ENCODE measurements at regions not wholly inside any gene's neighbourhood (a gene's known extent, or its start where the extent isn't known, plus 50 kb on each side); places are given as distances from the start of the nearest gene placed in this dataset.

DNA sequence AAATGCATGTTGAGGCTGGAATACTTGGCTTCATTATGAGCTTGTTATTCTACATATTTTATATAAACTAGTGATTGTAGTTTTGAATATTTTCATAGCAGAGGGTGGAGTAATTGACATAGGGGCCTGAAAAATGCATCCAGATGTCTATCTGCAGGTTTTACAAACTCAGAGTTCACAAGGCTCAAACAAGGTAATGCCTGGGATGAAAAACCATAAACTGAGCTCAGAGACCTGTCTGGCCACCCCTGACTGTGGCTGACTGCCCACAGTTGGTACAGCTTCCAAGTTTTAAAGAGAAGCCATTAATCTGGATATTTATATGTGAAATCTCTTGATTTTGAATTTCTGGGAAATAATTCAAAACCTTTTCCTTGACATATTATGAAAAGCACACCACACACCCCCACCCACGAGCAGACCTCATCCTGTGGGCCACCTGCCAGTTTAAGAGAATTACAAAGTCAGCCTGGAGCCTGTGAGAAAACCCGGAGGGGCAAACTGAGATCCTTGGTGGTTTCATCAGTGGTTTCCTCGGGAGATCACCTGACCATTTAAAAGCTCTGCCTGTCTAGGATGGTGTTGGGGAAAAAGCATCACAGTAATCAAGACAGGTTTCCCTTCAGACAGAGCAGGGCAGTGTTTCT, 230.1 kb downstream of the SAMD5 start:
- no peaks in the 10 kb centered on the region for H3K9me3 ChIP-seq (ENCODE audit: control insufficient read depth, insufficient read depth, low read depth, low read length)
- no peak overlapping the region for H3K27ac ChIP-seq (ENCODE audit: low read depth, low read length)
- H3K9ac ChIP-seq (ENCODE audit: low read length), result no peak overlapping the region
- no peaks in the 10 kb centered on the region for H3K36me3 ChIP-seq (ENCODE audit: control insufficient read depth, insufficient read depth, low read length)
- no peak overlapping the region for H3K4me3 ChIP-seq (ENCODE audit: low read depth, low read length)
- peaks cover 7% of the 10 kb centered on the region; the same call in 1 of the 2 replicates for H3K4me1 ChIP-seq (ENCODE audit: control insufficient read depth, insufficient read depth, low read length)
- no peaks in the 10 kb centered on the region for H3K27me3 ChIP-seq (ENCODE audit: control insufficient read depth, insufficient read depth, low read length)

DNA sequence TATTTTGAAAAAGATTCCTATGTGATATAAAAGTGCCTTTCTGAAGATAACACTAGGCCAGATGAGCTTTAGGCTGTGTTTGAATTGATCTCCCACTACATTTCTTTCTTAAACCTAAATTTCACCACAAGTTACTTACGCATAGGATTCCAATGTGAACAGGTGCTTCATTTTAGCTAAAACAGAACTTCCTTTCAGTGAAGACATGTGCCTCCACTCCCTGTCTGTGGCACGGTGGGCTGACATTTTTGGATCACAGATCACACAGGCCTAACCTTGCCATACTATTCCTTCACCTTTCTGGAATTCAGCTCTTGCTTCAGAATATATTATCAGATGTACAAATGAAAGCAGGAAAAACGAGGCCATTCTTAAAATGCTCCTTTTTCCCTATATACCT, 231.8 kb downstream of the SAMD5 start:
- Histone ChIP-seq H3K4me3 (ENCODE audit: low read depth, low read length) (no peak overlapping the region), H3K9me3 (ENCODE audit: control insufficient read depth, insufficient read depth, low read depth, low read length) (no peaks in the 10 kb centered on the region), H3K27ac (ENCODE audit: low read depth, low read length) (no peak overlapping the region), H3K27me3 (ENCODE audit: control insufficient read depth, insufficient read depth, low read length) (no peaks in the 10 kb centered on the region), H3K36me3 (ENCODE audit: control insufficient read depth, insufficient read depth, low read length) (no peaks in the 10 kb centered on the region), H3K4me1 (ENCODE audit: control insufficient read depth, insufficient read depth, low read length) (peaks cover 7% of the 10 kb centered on the region; the same call in 1 of the 2 replicates), H3K9ac (ENCODE audit: low read length) (no peak overlapping the region)

DNA sequence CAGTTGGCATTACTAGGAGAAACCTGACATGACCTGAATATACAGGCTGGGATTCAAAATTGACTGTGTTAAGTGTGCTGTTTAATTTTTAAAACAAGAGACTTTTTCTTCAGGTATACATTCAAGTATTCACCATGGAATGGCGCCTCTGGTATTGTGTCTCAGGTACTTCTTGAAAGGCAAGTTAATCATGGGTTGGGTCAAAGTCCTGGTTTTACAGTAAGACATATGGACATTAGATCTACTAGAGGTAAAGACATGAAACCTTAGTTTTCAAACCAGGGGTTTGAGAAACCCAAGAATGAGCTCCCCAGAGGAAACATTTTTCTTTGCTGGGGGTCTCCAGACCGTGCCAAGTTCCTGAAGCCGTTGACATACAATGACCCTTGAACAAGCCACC, 232.4 kb downstream of the SAMD5 start:
- no peak overlapping the region for H3K9ac ChIP-seq (ENCODE audit: low read length)
- H3K4me3 ChIP-seq (ENCODE audit: low read depth, low read length), result no peak overlapping the region

DNA sequence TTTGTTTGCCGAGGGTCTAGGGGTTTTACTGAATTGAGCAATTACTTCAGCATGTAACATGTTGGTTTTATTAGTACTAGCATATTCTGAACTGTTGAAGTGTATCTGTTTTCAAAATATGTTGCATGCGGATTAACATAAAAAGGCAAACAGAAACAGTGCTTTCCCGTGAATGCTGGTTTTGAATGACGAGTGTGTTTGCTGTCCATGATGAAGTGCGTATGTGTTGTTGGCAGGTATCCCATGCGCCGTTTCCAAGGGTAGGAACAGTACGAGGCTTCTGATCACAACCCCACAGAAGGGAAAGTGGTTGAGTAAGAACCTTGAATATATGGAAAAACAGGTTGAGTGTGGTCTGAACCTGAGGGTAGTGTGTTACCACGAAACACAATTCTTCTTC, 232.9 kb downstream of the SAMD5 start:
- Histone ChIP-seq H3K4me1 (ENCODE audit: control insufficient read depth, insufficient read depth, low read length) (peaks cover 7% of the 10 kb centered on the region; the same call in 1 of the 2 replicates), H3K36me3 (ENCODE audit: control insufficient read depth, insufficient read depth, low read length) (no peaks in the 10 kb centered on the region), H3K27me3 (ENCODE audit: control insufficient read depth, insufficient read depth, low read length) (no peaks in the 10 kb centered on the region), H3K9me3 (ENCODE audit: control insufficient read depth, insufficient read depth, low read depth, low read length) (no peaks in the 10 kb centered on the region), H3K4me3 (ENCODE audit: low read depth, low read length) (no peak overlapping the region), H3K9ac (ENCODE audit: low read length) (no peak overlapping the region), H3K27ac (ENCODE audit: low read depth, low read length) (no peak overlapping the region)

More for the DNA sequence above, 232.4 kb downstream of the SAMD5 start:
- Histone ChIP-seq H3K27me3 (ENCODE audit: control insufficient read depth, insufficient read depth, low read length) (no peaks in the 10 kb centered on the region), H3K27ac (ENCODE audit: low read depth, low read length) (no peak overlapping the region), H3K9me3 (ENCODE audit: control insufficient read depth, insufficient read depth, low read depth, low read length) (no peaks in the 10 kb centered on the region), H3K4me1 (ENCODE audit: control insufficient read depth, insufficient read depth, low read length) (peaks cover 7% of the 10 kb centered on the region; the same call in 1 of the 2 replicates), H3K36me3 (ENCODE audit: control insufficient read depth, insufficient read depth, low read length) (no peaks in the 10 kb centered on the region)

DNA sequence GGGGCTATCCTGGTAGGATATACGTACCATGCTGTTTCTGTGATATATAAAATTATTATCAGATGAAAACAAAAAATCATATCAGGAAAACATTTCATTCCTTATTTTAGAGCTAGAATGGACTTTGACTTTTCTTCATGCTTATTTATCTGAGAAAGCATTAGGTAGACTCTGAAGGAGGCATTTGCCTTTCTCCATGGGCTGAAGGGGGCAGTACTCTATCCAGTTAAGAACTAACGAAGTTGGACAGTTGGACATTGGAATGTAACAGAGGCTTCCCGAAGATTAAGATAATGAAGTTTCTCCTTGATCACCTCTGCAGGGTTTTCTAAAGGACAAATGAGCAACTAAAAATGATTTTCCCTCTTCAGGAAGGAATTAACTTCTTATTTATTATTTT, 233.9 kb downstream of the SAMD5 start:
- Histone ChIP-seq H3K27ac (ENCODE audit: low read depth, low read length) (no peak overlapping the region), H3K9ac (ENCODE audit: low read length) (no peak overlapping the region), H3K4me3 (ENCODE audit: low read depth, low read length) (no peak overlapping the region), H3K27me3 (ENCODE audit: control insufficient read depth, insufficient read depth, low read length) (no peaks in the 10 kb centered on the region), H3K9me3 (ENCODE audit: control insufficient read depth, insufficient read depth, low read depth, low read length) (no peaks in the 10 kb centered on the region), H3K4me1 (ENCODE audit: control insufficient read depth, insufficient read depth, low read length) (peaks cover 7% of the 10 kb centered on the region; the same call in 1 of the 2 replicates), H3K36me3 (ENCODE audit: control insufficient read depth, insufficient read depth, low read length) (no peaks in the 10 kb centered on the region)

DNA sequence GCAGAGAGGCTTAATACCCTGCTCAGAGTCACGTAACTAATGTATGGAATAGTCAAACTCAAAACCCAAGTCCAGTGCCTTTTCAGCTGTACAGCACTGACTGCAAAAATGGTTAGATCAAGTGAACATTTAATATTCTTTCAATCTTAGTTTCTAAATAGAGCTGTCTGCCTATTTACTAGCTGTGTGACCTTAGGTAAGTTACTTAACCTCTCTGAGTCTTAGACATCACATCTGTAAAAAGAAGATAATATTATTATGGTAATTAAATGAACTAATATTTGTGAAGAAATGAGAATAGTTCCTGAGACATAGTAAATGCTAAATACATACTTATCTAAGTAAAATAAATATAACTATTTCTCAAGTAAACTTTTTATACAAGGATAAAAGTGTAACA, 235.5 kb downstream of the SAMD5 start:
- peaks cover 7% of the 10 kb centered on the region; the same call in 1 of the 2 replicates for H3K4me1 ChIP-seq (ENCODE audit: control insufficient read depth, insufficient read depth, low read length)
- H3K4me3 ChIP-seq (ENCODE audit: low read depth, low read length), result no peak overlapping the region
- H3K9me3 ChIP-seq (ENCODE audit: control insufficient read depth, insufficient read depth, low read depth, low read length), result no peaks in the 10 kb centered on the region
- H3K27ac ChIP-seq (ENCODE audit: low read depth, low read length), result no peak overlapping the region
- H3K9ac ChIP-seq (ENCODE audit: low read length), result no peak overlapping the region
- H3K27me3 ChIP-seq (ENCODE audit: control insufficient read depth, insufficient read depth, low read length), result no peaks in the 10 kb centered on the region
- H3K36me3 ChIP-seq (ENCODE audit: control insufficient read depth, insufficient read depth, low read length), result no peaks in the 10 kb centered on the region

DNA sequence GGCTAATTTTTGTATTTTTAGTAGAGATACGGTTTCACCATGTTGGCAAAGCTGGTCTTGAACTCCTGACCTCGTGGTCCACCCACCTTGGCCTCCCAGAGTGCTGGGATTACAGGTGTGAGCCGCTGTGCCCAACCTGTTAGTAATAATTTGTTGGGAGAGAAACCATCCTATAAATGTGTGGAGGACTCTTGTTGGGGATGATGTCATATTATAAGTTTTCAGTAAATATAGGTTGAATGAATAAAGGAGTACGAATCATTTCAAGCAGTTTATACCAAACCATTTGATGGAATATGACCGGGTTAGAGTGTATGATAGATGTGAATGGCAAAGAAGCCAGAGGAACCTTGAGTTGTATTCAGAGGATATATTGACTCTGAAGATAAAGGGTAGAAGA, 240.8 kb downstream of the SAMD5 start:
- no peak overlapping the region for H3K9ac ChIP-seq (ENCODE audit: low read length)
- H3K27me3 ChIP-seq (ENCODE audit: control insufficient read depth, insufficient read depth, low read length), result no peaks in the 10 kb centered on the region
- H3K27ac ChIP-seq (ENCODE audit: low read depth, low read length), result no peak overlapping the region
- no peak overlapping the region for H3K4me3 ChIP-seq (ENCODE audit: low read depth, low read length)
- no peaks in the 10 kb centered on the region for H3K36me3 ChIP-seq (ENCODE audit: control insufficient read depth, insufficient read depth, low read length)
- no peaks in the 10 kb centered on the region for H3K4me1 ChIP-seq (ENCODE audit: control insufficient read depth, insufficient read depth, low read length)
- H3K9me3 ChIP-seq (ENCODE audit: control insufficient read depth, insufficient read depth, low read depth, low read length), result no peaks in the 10 kb centered on the region

DNA sequence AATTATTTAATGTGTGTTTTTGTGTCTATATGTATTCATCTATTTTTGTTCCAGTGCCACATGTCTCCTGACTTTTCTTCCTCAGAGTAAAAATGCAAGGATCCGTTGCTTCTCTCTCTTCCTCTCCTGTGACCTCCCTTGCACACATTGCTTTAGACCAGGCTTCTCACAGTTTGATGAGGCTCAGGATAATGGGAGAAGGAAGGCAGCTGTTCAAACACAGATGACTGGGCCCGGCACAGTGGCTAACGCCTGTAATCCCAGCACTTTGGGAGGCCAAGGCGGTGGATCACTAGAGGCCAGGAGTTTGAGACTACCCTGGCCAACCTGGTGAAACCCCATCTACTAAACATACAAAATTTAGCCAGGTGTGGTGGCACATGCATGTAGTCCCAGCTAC, 241.9 kb downstream of the SAMD5 start:
- no peak overlapping the region for H3K9ac ChIP-seq (ENCODE audit: low read length)
- no peak overlapping the region for H3K4me3 ChIP-seq (ENCODE audit: low read depth, low read length)
- H3K9me3 ChIP-seq (ENCODE audit: control insufficient read depth, insufficient read depth, low read depth, low read length), result no peaks in the 10 kb centered on the region
- no peaks in the 10 kb centered on the region for H3K27me3 ChIP-seq (ENCODE audit: control insufficient read depth, insufficient read depth, low read length)
- H3K36me3 ChIP-seq (ENCODE audit: control insufficient read depth, insufficient read depth, low read length), result no peaks in the 10 kb centered on the region
- H3K4me1 ChIP-seq (ENCODE audit: control insufficient read depth, insufficient read depth, low read length), result no peaks in the 10 kb centered on the region
- H3K27ac ChIP-seq (ENCODE audit: low read depth, low read length), result no peak overlapping the region

DNA sequence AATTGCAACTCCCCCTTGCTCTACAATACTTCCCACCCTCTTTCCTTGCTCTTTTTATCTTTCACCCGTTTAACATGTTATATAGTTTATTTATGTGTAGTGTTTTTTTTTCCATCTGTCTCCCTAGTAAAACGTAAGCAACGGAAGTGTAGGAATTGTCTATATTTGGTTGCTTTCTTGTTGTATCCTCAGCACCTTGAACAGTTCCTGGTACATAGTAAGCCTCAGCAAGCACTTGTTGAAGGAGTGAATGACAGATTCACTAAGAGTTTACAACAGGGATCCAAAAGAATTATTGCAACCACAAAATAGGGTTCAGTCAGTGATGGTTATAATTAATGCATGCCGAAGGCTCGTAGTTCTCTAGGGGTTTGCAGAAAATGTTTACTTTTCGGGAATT, 242.7 kb downstream of the SAMD5 start:
- Histone ChIP-seq H3K27ac (ENCODE audit: low read depth, low read length) (no peak overlapping the region), H3K4me1 (ENCODE audit: control insufficient read depth, insufficient read depth, low read length) (no peaks in the 10 kb centered on the region), H3K4me3 (ENCODE audit: low read depth, low read length) (no peak overlapping the region), H3K9me3 (ENCODE audit: control insufficient read depth, insufficient read depth, low read depth, low read length) (no peaks in the 10 kb centered on the region), H3K9ac (ENCODE audit: low read length) (no peak overlapping the region), H3K36me3 (ENCODE audit: control insufficient read depth, insufficient read depth, low read length) (no peaks in the 10 kb centered on the region), H3K27me3 (ENCODE audit: control insufficient read depth, insufficient read depth, low read length) (no peaks in the 10 kb centered on the region)

DNA sequence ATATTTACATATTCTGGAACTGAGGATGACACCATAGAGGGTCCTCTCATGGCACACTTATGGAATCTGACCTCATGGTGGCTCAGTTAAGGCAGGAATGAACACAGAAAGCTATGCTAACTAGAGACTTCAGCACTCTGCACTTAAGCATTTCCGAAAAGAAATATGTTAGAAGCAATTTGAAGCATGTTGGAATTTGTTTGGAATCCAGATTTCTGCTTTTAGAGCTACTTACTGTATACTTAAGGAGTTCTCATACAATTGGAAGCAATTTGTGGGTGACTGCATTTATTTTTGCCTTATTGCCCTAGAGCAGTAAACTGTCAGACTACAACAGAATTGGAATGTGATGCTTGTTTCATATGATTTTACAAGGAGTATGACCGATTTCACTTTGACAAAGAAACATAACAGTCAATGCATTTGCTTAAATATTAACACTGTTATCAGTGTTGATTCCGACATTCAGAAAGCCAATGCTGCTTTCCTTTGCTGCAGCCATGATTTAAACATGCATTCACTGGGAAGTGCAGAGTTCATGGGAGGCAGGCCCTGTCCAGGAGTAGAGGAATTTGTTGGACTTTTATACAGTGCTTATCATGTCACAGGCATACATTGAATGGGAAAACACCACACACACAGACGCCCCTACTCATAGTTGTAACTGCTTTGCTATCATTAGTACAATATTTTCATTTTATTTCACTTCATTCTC, 244.4 kb downstream of the SAMD5 start:
- Histone ChIP-seq H3K27ac (ENCODE audit: low read depth, low read length) (no peak overlapping the region), H3K27me3 (ENCODE audit: control insufficient read depth, insufficient read depth, low read length) (no peaks in the 10 kb centered on the region), H3K4me1 (ENCODE audit: control insufficient read depth, insufficient read depth, low read length) (no peaks in the 10 kb centered on the region), H3K4me3 (ENCODE audit: low read depth, low read length) (no peak overlapping the region), H3K9ac (ENCODE audit: low read length) (no peak overlapping the region), H3K9me3 (ENCODE audit: control insufficient read depth, insufficient read depth, low read depth, low read length) (no peaks in the 10 kb centered on the region), H3K36me3 (ENCODE audit: control insufficient read depth, insufficient read depth, low read length) (no peaks in the 10 kb centered on the region)

DNA sequence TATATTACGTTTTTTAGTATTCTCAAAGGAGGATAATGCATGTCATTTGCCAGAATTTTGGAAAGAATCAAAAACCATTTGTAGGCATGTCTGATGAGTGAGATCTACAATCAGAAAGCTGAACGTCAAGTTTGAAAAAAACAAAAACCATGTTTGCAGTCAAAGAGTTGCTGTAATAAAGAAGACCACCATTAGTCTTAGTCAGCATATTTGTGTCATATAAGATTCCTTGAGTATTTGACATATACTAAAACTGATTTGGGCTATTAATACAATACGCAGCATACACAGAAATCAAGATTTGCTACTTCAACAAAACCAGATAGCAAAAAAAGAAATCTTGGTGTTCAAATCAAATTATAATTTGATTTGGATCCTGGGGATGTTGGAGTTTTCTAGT, 247.5 kb downstream of the SAMD5 start:
- H3K9me3 ChIP-seq (ENCODE audit: control insufficient read depth, insufficient read depth, low read depth, low read length), result no peaks in the 10 kb centered on the region
- no peak overlapping the region for H3K27ac ChIP-seq (ENCODE audit: low read depth, low read length)
- no peaks in the 10 kb centered on the region for H3K27me3 ChIP-seq (ENCODE audit: control insufficient read depth, insufficient read depth, low read length)

More for the DNA sequence above, 247.5 kb downstream of the SAMD5 start:
- no peak overlapping the region for H3K9ac ChIP-seq (ENCODE audit: low read length)
- H3K4me1 ChIP-seq (ENCODE audit: control insufficient read depth, insufficient read depth, low read length), result no peaks in the 10 kb centered on the region
- H3K36me3 ChIP-seq (ENCODE audit: control insufficient read depth, insufficient read depth, low read length), result no peaks in the 10 kb centered on the region
- H3K4me3 ChIP-seq (ENCODE audit: low read depth, low read length), result no peak overlapping the region
